Embryonic facial prominence (tissue), 1 donor: ENCODE measurements at regions not wholly inside any gene's neighbourhood (a gene's known extent, or its start where the extent isn't known, plus 50 kb on each side); places are given as distances from the start of the nearest gene placed in this dataset.

Experiments
- DNase-seq: peaks from one replicate; pipeline ENCODE4 v3.0.0-alpha.2; 2016; ENCODE audit errors: extremely low spot score

- DNase-seq, result no peak
Observed at GRCh38 chr1:4603295-4604110, 50.9 kb upstream of the AJAP1 start.
